Occipital lobe (tissue), 1 donor: ENCODE measurements at regions not wholly inside any gene's neighbourhood (a gene's known extent, or its start where the extent isn't known, plus 50 kb on each side); places are given as distances from the start of the nearest gene placed in this dataset.
A peak's percentile ranks its signal among the peaks of the same experiment; 100 is the strongest.
"Not testable (repeated sequence)": the region's sequence is repeated elsewhere in the genome, so short reads cannot be mapped to it uniquely, and the experiment has no call there.

Source experiments
- DNase-seq: peaks from one replicate; lab custom pipeline; 2025; lab: John Stamatoyannopoulos, UW

DNA sequence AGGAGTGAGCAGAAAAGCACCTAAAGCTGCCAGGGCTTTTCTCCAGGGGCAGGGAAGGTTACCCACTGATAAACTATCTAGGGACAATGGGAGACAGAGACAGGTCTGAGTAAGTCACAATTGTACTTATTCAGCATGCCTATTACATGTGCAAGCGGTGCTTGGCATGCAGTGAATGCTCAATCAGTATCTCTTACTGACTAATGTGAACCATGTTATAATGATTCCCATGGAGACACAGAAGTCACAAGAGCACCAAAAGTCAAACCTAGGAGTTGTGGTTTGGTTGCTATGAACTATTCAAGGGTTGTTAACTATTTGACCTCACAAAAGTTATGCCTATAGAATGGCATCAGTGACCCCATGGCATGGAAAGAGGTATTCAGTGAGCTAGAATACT, 50.0 kb upstream of the RASGRP1 start:
- DNase-seq: no peak

DNA sequence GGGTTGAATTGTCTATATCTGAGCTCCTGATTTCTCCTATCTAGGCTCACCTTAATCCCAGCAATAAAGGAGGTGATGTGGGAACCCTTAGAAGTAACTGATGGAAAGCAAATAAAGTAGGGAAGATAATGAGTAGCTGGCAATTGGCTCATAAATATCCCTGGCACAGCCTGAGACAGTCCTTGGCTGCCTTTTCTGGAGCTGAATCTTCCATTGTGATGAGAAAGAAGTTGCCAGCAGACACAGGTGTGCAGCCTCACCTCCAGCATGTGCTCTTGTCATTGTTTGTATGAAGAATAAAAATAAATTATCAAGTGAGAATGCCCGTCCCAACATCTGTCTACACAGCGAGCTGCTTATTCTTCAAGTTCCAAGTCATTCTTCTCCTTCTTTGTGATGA, 53.2 kb upstream of the RASGRP1 start:
- no peak for DNase-seq

DNA sequence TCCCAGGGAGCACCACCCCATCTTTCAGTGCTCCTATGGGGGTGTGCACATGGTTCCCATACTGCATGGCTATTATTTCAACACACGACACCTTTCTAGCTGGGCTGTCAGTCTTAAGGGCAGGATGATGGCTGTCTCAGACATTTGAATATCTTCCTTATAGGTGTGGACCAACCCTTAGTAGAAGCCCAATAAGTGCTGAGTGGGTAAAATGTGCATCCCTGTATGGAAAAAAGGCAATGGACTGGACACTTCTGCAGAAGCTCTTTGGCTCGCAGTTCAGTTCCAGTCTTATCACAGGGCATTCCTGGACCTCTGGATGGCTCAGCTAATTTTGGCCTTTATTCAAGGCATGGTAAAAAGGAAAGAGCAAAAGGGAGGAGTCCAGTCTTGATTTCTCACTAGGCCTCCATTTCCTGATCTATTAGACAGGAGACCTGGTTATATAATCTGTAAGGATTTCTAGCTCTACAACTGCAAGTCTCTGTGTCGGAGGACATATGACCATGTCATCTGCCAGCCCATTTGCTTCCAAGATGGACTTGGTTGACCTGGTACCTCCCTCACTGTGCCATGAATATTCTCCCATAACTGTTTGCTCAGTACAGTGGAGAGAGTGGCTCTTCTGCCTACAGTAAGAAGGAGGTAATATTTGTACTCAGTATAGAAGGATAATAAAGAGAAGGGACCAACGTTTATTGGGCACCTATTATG, 53.8 kb upstream of the RASGRP1 start:
- no peak for DNase-seq

DNA sequence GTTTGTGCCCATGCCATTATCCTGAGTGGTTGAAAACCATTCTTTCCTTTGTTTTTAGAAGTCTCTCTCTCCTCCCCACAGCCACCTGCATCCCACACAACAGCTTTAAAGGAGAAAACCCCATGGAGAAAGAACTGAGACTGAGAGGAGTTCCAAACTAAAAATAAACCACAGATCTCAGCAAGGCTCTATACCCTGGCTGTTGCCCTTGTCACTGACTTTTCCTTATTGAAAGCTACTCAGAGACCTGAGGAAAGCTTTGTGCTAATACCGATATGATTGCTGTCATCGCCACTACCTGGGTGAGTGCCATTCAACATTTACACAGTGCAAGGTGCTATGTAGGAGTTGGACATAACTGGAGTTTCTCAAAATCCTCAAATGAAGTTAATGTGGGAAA, 55.5 kb upstream of the RASGRP1 start:
- no peak for DNase-seq

DNA sequence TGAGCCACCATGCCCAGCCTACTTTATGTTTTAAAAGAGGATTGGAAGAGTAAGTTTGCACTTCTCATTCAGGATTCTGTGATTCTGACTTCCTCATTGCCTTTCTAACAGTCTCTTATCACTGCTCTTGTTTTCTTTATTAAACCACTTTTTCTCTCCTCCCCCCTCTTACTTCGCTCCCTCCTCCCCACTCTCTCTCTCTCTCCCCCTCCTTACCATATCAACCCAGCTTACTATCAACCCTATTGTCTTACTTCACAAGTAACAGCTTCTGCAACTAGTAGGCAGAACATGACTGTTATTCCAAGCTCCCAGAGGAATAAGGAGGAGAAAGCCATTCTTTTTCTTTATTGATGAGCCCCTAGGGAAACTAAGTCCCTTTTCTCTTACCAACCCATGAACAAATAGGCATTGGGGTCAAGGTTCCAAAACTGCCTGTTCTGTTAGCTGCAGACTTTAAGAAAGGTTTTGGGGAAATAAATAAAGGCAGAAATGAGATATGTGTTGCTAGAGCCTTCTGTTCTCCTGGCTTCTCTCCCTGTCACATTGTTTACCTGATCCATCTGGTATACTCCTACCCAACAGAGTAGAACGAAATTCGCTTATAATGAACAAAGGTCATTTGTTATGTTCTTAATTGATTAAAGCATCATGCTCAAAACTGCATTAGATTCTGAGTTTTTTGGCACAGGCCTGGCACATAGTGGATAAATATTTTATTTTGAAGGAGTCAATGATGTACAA, 56.4 kb upstream of the RASGRP1 start:
- no peak for DNase-seq

DNA sequence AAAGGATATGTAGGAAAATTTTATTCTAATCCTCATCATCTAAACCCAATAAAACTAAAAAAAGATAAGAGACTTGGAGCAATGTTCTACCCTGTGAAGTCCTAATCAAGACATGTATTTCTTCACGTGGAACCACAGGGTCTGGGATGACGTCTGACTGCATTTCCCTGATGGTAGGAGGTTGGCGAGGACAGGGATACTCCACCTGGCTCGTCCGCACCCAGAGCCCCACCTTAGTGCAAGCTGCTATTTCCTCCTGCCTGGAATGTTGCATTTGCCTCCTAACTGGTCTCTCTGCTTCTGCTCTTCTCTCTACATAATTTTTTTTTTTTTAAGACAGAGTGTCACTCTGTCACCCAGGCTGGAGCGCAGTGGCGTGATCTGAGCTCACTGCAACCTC, 57.7 kb upstream of the RASGRP1 start:
- DNase-seq: no peak

DNA sequence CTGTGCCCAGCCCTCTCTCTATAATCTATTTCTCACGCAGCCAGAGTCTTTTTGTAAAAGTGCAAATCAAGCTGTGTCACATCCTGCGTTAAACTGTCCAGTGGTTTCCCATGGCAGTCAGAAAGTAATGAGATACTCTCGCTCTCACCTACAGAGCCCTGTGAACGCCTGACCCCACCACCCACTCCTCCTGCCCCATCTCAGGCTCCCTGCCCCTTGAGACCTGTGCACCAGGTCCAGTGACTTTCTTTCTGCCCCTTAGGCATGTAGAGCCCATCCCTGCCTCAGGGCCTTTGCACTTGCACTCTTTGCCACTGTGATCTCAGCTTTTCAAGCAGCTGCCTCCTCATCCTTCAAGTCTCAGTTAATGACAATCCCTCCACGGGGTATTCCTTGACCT, 58.3 kb upstream of the RASGRP1 start:
- DNase-seq: no peak

DNA sequence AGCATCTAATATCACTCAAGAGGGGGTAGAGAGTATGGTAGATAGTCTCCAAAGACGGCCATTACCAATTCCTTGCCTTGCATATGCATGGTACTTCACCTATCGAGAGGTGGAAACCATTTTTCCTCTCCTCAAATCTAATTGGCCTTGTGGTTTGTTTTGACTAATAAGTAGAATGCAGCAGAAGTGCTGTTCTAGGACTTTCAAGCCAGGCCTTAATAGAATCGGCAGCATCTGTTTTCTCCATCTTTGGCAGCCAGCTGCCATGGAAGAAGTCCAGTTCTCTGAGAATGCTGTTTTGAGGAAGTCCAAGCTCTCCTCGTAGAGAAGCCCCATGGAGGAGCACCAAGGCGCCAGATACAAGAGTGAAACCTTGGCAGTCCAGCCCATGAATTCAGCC, 59.1 kb upstream of the RASGRP1 start:
- no peak for DNase-seq

DNA sequence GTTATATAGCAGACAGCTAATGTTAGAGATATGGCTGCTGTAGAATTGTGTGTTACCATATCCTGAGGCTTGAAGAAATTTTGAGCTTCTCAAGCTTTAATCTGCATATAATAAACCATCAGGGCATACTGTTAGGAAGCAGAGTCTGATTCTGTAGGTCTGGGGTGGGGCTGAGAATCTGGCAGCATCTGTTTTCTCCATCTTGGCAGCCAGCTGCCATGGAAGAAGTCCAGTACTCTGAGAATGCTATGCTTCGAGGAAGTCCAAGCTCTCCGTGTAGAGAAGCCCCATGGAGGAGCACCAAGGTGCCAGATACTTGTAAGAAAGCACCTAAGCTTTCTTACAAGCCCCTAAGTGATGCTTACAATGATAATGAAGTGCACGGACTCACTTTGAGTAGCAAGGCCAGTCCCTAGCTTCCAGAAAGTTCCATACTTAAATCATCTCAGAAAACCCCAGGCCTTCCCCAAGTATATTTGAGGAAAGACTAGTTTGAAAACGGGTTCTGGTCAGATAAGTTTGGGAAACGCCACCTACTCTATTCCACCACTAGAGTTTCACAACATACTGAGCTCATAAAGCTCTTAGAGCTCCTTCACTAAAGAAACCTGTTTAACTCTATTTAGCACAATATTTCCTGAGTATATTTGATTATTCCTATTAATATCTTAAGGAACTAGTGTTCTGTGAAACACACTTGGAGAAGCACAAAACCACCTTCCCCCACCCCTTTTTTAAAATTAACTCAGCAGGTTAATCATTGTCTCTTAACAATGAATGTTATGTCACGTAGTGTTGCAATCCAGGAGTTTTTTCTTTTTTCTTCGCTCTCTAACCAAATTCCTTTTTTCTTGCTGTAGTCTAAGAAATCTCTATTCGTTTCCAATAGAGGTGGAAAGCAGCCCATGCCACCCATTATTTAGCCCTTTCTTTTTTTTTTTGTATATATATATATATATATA, 59.9 kb upstream of the RASGRP1 start:
- peak; percentile 10 for DNase-seq

DNA sequence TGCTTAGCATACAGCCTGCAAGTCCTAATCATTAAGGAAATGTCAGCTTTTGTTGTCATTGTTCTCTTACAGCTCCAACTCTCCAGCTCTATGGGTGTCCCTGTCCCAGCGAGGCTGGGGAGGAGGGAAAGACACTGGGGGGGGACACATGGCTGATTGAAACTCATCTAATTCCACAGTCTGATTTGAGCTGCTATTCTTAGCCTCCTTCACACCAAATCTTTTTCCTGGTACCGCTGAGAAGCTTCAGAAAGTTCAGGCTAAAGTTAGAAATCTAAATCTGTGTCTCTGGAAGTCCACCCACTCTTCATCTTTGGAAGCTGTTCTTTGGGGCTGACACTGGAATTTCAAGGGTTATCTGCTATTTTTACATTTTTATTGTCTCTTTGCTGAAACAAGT, 61.3 kb upstream of the RASGRP1 start:
- no peak for DNase-seq

DNA sequence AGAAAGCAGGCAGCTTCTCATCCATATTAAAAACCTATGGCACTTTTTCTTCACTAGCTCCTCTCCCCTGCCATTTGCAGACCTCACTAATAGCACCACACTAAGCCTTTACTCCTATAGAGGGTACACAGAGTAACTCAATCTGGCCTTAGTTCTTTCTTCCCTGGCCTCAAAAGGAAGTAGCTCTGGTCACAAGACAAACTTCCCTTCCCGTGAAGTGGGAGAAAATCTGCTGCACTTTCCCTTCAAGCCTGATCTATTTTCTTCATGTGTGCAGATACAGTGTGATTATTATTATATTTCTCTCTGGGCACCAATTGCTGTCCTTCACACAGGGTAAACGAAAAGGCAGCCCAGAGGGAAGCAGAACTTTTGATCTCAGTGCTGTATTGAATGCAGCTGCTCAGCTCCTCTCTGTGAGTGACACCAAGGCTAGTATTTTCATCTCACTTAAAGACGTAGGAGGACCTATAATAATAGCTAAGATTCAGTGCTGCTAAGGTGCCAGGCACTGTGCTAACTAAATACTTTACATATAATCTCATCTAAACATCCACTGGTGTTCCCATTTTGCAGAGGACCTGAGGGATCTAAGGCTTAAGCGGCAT, 61.9 kb upstream of the RASGRP1 start:
- DNase-seq: no peak

DNA sequence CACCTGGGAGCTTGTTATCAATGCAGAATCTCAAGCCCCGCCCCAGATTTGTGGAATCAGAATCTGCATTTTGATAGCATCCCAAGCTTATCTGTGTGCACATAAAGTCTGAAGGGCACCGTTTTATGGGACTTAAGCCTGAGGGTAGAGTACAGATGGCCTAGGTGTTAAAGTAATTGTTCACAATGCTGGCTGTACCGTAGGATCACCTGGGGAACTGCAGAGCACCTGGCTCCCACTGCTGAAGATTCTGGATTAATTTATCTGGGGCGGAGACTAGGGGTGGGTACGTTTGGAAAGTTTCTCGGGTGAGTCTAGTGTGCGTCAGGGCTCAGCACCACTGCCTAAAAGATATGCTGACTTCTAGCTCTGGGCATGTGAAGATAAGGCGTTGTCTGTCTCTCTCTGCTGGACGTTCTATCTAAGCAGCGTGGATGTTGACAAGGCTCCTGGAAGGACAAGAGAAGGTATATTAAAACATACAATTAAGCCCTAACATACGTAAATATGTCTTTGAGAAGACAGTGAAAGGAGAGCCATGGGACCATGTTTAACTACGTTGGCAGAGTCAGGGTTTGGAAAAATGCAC, 63.2 kb upstream of the RASGRP1 start:
- no peak for DNase-seq

DNA sequence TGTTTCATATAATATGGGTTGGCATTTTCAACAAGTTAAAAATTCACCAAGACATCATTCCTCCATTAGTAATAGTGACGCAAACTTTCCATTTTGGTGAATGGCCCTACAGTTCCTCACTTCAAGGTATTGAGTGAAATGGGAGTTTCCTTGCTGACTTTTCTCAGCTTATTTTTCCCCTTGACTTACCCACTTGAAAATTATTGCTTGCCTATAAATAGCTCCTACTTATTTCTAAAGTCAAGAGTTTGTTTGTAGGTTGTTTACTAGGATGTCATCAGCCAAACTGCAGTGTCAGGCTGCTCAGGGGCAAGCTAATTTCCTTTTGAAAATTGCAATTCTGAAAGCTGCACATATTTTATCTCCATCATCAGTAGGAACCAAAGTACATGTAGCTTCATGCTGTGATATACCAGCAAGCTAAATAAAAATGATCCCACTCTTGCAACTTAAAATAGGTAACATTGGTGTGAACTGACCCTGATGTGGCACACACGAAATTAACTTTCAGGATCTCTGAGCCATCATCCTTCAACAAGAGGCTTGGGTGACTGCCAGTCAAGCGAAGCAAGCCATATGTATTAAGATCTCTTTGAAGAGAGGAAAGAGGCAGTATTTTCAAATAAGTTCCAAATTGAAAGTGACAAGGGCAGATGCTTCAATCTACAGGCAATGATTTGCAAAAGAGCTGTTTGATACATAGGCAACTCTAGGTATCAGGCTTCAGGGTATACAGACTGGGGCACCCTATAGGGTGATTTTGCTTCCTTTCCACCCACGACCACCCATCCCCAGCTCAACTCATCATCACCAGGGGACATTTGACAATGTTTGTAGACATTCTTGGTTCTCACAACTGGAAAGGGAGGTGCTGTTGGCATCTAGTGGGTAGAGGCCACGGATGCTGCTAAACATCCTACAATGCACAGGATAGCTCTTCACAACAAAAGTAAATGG, 66.8 kb upstream of the RASGRP1 start:
- DNase-seq: no peak

DNA sequence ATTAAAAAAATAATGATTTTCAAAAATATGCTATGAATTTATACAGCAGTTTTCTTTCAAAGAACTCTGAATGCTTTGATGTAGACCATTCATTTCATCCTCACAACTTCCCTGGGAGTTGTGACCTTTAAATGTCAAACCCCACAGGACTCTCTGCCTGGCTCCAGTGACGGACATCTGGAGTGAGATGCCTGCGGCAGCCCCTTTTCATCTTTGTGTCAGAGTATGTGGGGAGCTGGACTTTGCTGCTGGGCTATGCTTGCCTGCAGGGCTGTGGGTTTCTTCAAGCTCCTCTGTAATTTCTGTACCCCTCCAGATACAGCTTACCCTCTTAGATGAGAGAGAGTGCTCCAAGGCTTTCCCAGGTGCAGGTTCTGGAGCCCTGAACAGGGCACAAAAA, 70.6 kb upstream of the RASGRP1 start:
- no peak for DNase-seq

DNA sequence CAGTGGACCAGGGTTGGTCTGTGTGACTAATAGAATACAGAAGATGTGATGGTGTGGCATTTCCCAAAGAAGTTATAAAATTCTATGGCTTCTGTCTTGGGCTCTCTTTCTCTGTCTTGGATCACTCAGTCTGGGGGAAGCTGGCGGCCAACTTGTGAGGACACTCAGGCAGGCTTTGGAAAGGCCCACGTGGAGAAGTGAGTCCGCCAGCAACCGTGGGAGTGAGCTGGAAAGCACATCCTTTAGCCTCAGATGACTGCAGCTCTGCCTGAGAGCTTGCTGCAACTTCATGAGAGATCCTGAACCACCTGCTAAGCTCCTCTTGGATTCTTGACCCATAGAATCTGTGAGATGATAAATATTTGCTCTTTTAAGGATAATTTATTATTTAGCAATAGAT, 72.0 kb upstream of the RASGRP1 start:
- peak; percentile 63 for DNase-seq

DNA sequence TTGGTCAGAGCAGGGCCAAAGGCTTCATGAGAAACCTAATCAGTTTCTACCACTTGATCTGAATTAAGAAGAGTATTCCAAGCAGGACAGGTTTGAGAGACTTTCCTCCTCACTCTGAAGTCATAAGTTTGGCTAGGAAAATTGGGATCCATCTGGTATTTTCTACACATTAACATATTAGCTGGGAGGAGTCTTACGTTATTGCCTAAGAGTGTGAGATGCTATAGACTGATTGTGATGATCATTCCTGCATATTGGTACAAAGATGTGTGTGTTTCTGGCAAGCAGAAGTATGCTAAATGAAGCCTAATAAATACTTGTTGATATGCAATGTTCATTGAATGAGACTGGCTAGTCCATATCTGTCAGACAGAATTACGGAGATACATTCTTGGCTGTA, 73.5 kb upstream of the RASGRP1 start:
- DNase-seq: no peak

DNA sequence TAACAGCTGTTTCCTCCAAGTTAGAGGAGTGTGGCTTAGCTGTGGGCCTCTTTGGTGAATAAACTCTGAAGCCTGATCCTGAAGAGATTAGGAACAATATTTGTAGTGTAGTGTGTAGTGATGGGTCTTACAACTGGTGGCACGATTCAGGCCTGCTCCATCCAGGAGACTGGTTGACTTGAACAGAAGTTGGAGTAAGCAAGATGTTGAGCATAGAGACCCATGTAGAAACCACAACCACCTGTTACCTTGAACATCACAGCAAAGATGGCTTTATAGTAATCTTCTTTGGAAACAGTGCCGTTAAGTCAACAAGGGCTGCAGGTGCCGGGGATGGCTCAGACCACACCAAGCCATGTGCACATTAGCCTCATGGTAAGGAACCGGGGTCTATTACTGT, 74.2 kb upstream of the RASGRP1 start:
- DNase-seq: no peak

DNA sequence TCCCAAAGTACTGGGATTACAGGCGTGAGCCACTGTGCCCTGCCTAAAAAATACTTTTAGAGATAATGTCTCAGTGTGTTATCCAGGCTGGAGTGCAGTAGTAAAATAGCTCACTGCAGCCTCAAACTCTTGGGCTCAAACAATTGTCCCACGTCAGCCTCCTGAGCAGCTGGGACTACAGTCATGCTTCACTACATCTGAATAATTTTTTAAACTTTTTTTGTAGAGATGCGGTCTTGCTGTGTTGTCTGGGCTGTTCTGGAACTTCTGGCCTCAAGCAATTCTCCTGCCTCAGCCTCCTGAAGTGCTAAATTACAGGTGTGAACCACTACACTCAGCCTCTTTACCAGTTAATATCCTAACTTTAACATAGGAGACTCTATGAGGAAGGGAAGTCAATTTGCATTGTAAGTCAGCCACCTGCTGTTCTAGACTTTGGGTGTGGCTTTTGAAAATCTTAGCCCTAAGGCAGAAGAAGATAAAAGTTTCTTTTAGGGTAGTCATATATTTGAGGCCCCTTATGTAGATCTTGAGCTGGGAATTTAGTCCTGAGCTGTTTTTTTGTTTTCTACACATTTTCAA, 78.2 kb upstream of the RASGRP1 start:
- no peak for DNase-seq

DNA sequence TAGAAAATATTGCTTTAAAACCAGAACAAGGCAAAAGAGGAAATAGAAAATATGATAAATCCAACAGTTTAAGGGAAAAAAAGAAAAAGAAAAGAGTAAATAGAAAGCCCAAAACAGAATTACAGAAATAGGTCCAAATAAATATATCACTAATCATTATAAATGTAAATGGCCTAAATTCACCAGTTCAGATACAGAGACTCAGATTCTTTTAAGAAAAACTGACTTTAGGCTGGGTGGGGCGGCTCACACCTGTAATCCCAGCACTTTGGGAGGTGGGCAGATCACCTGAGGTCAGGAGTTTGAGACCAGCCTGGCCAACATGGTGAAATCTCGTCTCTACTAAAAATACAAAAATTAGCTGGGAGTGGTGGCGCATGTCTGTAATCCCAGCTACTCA, 79.7 kb upstream of the RASGRP1 start:
- not testable (repeated sequence) for DNase-seq

DNA sequence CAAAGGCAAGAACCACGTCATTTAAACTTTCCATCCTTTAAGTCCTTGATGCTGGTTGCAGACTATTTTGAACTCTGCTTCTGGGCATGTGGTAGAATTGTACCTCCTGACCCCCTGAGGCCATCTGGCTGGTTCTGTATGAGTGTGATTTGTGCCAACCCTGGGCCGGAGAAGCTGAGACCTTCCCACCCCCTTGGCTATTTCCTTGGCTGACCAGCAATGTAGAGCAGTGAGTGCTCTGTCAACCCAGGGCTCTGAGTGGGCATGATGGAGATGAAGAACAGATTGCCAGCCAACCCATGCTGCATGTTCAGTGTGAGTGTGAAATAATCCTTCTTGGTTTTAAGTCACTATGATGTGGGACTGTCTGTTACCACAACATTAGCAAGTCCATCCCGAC, 82.1 kb upstream of the RASGRP1 start:
- no peak for DNase-seq
